ENCODE measurements at regions not wholly inside any gene's neighbourhood (a gene's known extent, or its start where the extent isn't known, plus 50 kb on each side); places are given as distances from the start of the nearest gene placed in this dataset.

DNA sequence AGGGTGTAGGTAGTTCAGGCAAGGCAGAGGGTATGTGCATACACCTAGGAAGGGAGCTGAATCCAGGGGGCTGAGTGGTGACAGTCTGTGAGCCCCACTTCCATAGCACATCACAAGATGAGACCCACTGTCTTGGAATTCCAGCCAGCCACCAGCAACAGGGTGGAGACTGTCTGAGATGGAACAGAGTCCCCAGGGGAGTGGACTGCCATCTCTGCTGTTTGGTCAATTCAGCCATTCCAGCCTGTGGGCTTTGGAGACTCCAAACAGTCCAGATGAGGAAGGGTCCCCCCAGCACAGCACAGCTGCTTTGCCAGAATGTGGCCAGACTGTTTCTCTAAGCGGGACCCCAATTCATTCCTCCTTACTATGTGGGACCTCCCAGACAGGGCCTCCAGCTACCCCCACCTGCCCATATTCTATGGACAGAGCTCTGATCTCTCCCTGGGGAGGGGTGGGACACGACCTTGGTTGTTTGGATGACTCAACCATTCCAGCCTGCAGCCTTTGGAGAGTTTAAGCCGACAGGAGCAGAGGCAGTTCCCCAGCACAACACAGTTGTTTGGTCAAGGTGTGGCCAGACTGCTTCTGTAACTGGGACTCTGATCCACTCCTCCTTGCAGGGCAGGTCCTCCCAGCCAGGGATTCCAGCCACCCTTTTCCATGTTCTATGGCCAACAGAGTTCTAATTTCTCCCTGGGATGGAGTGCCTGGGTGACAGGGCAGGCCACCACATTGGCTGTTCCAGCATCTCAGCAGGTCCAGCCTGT lies 178.0 kb downstream of the RND3 start:
- no peak for DNase-seq

DNA sequence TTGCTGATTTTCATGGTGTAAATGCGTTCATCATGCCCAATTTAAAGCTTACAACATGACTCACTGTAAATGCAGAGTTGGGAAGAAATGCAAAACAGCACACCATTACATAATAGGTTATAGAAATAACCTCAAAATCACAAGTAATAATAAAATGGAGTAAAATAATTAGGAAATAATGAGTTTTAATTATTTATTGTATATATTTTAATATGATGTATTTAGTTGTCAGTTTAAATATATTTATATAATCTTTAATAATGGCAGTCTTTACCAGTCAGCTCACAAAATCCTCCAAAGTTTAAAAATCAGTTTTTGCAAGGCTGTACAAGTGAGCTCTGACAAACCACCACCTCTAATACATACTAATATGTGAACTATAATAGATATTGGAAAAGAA lies 180.2 kb downstream of the RND3 start:
- DNase-seq: no peak

DNA sequence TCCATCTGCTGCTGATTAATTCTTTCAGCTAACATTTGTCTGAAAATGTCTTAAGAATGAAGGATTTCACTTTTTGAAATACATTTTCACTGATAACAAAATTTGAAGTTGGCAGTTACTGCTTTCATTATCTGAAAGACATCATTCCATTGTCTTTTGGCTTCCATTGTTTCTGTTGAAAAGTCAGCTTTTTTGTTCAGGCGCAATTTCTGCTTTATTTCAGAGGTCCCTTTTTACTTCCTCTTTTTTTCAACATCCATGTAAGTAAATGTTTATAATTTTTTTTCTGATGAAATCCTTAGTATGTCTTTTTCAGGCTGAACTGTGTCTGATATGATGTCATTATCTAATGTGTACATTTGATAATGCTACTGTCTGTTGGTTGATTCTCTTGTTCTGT lies 184.2 kb downstream of the RND3 start:
- DNase-seq: no peak

DNA sequence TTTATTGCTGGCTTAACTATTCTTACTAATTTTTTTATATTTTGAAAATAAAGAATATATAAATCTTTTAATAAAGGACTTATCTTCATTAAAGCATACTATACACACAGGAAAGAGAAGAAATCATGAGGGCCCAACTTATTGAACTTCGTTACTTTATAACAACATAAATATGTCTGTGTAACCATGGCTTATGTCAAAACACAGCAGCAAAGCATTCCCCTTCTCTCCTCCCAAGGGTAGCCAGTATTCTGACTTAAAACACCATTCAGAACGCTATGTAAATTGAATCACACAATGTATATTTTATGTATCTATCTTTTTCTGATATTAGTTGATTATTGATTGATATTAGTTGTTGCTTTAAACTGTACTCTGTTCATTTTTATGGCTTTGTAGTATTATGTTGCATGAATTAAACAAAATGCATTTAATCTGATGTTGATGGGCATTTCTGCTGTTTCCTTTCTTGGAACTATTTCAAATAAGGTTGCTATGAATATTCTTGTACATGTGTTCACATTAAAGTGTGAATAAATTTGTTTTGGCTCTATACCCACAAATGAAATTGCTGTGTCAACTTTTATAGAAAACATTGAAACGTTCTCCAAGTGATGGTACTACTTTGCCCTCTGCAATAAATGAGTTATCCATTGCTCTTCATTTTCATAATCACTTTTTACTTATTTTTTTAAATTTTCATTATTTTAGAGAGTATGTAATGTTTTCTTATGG lies 188.7 kb downstream of the RND3 start:
- no peak for DNase-seq

DNA sequence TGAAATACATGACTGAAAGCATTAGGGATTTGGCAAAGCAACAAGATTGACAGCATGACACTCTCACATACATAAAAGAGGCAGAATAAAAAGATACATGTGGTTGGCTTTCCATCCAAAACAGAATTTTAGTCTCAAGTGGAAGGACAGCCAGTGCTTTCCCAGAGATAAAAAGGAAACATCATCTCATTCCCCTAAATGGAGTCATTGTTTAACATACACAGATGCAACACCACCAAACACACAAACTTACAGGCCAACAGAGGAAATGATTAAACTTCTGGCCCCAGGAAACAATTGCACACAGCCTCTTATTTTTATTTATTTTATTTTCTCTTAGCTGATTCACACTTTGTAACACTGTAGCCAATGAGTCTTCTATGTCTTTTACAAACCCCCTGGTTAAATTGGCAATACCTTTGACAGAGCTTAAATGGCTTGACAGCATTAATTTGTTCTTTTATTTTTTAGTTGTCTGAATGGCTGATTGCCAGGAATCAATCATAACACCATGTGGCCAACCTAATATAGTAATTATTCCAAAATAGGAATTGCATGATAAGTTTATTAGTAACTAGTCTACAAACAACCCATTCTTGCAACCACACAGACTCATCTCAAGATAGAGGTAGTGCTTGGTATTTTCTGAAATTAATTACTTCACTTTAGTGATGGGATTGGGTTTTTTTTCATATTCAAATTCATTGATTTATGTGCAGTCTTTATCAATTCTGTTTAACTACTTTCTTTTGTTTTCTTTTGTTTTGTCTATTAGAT lies 190.5 kb downstream of the RND3 start:
- DNase-seq: peak; percentile 94

DNA sequence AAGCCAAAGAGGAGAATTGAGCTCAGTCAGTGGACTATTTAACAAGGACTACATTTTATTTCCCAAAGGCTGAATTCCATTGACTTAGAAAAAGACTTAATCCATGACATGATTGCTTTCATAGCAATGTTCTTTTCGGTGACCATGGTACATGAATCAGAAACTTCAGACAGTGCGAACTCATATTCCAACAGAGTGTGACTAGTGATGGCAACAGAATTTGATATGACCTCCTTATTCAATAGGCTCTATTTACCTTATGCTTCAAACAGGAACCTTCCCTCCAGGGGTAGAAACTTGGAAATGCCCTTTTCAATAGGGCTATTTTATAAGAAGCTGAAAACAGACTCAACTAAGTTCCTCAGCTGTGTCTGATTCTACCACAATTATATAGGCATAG lies 191.9 kb downstream of the RND3 start:
- no peak for DNase-seq

DNA sequence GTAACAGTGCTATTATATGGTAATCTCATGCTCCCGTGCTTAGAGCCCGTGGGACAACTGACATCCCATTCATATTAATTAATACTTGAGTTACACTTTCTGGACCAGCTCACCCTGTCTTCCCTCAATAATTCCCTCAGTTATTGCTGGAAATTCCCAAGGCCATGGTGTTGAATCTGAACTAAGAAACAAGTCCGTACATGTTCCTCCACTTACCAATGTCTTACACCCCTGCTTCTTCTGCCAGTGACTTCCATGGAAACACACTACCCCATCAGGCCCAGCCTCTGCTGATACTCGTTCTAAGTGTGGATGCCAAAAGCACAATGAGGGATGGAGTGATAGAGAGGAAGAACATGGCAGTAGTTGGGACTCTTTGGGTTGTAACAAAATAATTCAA lies 193.7 kb downstream of the RND3 start:
- DNase-seq: no peak

DNA sequence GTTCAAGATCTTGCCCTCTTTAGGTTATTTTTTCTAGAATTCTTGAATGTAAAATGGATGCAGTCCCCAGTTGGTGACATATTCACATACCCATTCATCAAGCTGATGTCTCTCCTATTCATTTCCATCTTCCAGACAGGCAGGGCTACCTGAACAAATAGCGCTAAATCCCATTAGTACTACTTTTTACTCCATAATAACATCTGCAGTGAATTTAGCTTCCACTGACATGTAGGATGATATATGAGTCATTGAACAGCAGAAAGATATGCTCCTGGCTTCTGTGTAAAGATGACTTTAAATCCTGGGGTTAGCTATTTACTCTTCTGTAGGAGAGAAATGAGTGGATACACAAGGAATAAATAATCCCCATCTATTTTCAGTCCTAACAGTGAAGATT lies 194.7 kb downstream of the RND3 start:
- DNase-seq: no peak

DNA sequence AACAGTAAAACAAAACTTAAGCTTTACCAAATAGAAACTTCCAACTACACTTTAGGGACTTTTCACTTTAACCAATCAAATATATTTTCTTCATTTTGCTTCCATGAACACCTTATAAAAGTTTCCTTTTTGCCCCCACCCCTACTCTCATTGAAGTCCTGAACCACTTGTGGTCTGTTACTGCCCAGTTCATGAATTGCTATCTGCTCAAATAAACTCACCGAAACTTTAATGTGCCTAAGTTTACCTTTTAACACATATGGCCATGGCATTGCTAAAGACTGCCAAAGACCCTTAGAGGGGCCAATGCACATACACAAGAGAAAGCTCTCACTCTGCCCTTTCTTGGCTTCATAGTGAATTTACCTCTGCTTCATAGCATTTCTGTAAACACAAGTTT lies 195.3 kb downstream of the RND3 start:
- no peak for DNase-seq

DNA sequence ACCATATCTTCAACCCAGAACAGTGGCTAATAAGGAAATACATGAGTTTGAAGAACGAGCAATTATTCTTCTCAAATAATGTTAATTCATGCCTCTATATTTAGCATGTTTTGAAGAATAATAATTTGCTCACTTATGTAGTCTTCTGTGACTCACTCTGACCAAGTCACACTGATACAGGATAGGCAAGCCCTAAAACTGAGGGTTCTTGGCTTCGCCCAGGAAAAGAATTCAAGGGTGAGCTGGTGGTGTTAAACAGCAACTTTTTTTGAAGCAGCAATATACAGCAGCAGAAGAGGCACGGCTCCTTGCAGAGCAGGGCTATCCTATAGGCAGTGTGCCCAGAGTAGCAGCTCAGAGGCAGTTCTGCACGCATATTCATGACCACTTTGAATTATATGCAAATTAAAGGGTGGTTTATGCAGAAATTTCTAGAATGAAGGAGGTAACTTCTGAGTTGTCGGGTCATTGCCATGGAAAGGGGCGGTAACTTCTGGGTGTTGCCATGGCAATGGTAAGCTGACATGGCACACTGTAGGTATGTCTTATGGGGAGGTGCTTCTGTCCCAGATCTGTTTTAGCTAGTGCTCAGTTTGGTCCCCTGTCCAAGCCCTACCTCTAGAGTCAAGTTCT lies 200.6 kb downstream of the RND3 start:
- DNase-seq: no peak

DNA sequence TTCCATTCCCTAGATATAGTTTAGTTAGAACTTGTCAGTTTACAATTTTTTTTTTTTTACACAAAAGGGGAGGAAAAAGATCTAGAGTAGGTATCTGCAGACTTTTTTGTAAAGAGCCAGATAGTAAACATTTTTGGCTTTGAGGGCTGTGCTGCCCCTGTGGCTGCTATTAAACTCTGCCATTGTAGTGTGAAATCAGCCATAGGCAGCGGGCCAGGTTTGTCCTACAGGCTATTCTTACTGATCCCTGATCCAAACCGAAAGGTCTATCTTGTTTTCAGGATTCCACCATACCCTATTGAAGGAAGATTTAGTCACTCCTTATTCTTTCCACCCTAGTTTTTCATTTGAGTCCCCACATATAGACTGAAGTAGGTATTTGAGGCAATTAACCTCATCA lies 203.4 kb downstream of the RND3 start:
- DNase-seq: no peak

DNA sequence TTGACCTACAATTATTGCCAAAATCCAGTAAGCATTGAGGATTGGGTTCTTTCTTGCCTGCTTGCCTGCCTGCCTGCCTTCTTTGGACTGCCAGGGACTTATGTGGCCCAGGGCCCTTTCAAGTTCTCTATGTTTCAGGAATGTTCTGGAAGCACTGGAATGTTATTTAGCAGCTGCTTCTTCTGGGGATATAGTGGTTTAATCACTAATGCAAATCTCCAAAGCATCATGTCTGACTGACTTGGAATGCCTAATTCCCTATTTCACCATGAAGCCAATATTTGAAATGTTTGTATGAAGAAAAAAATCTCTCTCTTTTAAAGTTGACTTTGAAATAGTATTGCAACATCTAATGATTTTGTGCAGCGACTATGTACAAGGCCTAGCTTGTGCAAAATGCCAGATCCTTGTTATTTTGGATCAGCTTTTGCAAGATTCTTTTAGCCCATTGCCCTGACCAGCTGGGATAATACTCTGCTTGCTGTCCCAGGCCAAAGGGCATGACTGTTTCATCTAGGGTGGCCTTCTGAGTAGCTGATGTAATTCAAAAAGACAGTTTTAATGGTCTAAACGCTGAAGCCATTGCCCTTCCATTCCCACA lies 204.6 kb downstream of the RND3 start:
- DNase-seq: no peak

DNA sequence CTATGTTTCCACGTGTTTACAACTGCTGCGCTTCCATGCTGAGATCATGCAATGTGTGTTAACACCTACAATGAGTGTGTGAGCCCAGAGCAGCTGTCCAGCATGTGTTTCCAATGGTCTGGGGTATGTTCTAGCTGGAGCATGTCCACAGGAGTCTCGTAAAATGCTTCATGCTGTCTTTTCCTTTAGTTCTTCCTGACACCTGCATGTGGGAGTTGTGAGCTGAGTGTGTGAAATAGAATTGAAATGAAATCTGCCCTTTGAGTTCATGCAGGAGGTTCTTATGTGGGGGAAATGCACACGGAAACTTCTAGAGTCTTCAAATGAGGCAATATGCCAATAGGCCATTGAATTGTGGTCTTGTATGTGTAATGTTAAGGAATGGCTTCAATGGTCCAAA lies 205.1 kb downstream of the RND3 start:
- no peak for DNase-seq

DNA sequence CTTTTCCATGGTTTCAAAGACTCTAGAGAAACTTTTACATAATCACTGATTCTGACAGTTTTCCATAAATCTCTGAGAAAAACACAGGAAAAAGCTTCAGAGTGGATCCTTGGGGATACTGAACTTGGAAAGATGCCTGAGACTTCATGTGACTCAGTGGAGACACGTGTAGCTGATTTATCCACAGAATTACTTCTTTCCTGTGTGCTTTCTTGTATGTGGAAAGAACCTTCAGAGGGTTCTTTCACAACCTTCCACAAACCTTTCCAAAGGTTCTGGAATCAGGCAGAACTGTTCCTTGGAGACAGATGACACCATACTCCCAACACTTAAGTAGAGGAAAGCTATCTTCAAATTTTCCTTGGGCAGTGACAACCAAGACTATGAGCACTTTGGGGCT lies 207.2 kb downstream of the RND3 start:
- DNase-seq: no peak

DNA sequence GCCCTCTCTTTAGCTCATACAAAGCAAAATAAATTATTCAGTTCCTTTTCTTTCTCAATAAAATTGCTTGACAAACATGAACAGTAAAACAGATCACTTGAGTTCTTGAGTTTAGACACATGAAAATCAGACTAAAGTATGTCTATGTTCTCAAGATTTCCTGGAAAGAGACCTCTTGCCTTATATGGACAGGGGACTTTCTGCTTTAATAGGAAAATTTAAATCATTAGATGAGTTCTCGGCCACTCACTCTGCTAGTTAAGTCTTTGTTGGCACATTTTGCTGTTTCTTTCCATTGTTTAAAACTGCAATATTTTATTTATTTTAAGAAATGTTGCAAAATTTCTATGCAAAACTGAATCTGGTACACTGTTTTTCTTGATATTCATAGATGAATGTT lies 207.8 kb downstream of the RND3 start:
- DNase-seq: no peak

DNA sequence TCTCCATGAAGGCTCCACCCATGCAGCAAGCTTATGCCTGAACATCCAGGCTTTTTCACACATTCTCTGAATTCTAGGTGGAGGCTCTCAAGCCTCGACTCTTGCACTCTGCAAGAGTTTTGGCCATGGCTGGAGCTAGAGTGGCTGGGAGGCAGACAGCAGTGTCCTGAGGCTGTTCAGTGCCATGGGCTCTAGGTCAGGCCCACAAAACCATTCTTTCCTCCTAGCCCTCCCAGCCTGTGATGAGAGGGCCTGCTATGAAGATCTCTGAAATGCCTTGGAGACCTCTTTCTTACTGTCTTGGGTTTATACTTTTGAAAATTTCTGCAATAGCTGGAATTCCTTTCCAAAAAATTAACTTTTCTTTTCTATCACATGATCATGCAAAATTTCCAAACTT lies 210.7 kb downstream of the RND3 start:
- no peak for DNase-seq

DNA sequence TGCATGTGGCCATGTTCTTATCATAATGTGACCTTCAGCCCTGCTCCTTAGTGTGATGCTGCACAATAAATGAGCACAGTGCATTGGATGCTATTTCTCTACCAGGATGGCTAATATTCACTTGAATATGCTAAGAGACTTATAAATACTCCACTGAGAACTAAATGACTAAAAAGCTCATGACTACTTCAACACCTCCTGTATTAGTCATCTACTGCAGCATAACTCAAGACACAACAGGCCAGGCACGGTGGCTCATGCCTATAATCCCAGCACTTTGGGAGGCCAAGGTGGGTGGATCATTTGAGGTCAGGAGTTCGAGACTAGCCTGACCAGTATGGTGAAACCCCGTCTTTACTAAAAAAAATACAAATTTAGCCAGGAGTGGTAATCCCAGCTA lies 213.4 kb downstream of the RND3 start:
- DNase-seq: no peak

DNA sequence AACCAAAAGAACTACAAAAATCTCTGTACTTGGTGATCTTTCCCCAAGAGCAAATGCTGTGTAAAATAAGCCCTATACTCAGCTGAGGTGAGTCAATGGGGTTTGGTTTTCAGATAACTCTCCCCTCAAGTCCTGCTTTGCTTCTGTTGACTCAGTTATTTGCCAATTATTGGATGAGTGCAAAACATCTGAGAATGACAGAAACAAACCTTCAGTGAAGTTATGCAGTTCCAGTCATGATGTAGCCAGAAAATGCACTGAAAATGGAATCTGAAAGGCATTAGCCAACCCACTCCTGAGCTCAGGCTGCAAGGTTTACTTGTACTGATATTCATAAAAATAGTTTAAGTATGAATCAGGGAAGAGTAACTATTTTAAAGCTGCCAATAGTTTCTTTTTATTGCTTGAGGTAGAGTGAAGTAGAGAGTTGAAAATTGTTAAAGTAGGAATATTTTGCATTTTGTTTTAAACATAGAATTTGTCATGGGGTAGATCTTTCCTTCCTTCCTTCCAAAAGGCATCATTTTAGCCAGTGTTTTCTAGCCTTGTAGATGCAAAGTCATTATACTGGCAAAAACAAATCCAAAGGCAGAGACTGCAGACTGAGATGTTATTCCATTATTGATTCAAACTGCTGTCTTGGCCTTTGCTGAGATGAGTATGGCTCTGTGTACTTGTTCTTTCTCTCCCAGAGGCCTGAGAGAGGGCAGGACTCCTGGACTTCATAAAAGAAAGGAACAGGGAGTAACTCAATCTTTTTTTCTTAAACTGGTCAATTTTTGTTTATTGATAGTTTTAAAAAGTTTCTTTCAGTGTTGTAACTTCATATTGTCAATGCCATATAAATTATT lies 215.3 kb downstream of the RND3 start:
- DNase-seq: no peak

DNA sequence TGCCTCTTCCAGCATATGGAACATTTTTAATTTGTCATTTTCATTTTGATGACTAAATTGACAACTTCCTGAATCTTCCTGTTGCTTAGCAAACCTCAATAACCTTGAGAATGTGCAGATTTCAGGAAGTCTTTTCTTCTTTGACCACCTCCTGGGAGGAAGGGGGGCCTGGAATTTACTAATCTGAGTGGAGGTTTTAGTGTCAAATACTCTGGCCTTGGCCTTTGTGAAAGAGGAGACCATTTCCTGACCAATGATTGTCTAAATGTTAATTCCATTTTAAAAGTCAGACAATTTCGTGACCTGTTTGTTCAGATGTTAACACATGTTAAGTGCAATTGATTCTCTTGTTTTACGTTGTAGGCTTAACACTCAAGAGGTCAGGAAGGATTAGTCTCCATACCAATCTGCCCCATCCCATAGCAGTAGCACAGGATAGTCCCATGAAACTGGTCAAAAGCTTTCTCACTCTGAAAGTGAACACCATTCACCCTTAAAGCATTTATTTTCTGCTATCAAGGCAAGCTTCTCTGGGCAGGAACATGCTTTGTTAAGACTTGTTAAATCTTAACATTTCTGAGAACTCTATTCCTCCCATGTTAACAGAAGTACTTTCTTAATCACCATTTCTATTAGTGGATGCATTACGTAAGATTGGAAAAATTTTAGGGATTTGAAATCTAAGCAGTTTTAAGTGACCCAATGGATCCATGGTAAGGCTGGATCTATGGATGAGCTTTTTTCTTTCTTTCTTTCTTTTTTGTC lies 219.6 kb downstream of the RND3 start:
- DNase-seq: no peak

DNA sequence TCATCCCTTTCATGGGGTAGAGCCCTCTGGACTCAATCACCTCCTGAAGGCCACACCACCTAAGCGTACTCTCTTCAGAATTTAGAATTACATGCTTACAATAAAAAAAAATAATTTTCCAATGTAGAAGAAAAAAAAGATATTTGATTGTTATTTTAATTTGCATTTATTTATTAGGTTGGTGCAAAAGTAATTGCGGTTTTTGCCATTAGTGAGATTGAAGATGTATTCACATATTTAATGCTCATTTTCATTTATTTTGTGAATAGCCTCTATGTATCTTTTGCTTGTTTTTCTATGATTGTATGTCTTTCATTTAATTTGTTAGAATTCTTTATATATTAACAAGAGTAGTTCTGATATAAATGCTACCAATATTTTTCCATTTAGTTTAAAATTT lies 220.5 kb downstream of the RND3 start:
- DNase-seq: no peak

DNA sequence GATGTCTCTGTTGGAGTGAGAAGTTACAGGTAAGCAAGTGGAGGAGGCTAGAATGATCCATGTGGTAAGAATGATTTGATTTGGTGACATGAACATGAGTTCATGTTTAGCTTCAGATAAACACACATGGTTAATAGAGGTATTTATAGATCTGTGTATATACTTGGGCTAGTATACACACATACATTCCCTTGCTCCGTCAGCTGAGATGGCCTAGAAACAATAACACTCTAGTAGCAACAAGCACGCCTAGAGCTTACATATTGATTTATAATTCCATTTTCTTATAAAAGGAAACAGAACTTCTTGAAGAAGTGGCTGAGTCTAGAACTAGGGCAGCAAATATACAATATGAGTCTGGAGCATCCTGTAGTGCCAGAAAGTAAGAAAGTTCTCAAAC lies 223.0 kb downstream of the RND3 start:
- no peak for DNase-seq

Data from NCI-H446 treated with DMSO at 0.1 percent for 48 hours (cell line).